ENCODE measurements at regions not wholly inside any gene's neighbourhood (a gene's known extent, or its start where the extent isn't known, plus 50 kb on each side); places are given as distances from the start of the nearest gene placed in this dataset.
"Not testable (repeated sequence)": the region's sequence is repeated elsewhere in the genome, so short reads cannot be mapped to it uniquely, and the experiment has no call there.

DNA sequence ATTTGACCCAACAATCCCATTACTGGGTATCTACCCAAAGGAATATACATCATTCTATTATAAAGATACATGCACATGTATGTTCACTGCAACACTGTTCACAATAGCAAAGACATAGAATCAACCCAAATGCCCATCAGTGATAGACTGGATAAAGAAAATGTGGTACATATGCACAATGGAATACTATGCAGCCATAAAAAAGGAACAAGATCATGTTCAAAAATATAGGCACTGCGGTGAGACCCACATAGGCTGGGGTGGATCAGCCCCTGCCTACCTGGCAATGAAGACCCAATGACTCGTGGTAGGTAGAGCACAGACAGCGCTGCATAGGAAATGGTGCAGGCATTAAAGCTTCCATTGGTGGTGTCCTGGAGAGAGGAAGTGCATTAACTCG, 88.6 kb upstream of the NFIL3 start:
- H3K4me3 ChIP-seq (ENCODE audit: low read depth, low read length); DNase-seq (ENCODE audit: low read depth, low spot score); POLR2A ChIA-PET: not testable (repeated sequence)
- CTCF ChIA-PET, result interaction anchor here (1.0 kb wide), 1 partner anchor 23 kb away, joined by 3 read pairs; no protein-coding TSS in a partner anchor

DNA sequence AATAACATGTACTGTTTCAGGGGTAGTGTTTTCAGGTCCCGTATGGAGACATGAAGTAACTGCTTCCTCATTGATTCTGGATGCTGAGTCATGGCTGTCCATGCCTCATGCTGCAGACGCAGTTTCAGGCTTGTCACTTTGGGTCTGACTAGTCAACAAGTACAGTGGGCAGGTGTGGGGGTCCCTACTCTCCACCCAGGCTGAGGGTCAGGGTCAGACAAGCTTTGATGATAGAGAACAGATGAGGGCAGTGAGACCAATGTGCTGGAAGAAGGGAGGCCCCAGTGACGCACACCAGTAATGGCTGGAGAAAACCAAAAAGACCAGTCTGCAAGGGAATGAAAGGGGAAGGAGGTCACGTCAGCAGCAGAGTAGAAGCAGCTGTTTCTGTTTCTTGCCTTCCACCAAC, 80.0 kb upstream of the NFIL3 start:
- no peak for DNase-seq (ENCODE audit: low read depth, low spot score)
- ChIA-PET POLR2A (no interaction called here), CTCF (interaction anchor here (1.8 kb wide), 1 partner anchor 11 kb away, joined by 5 read pairs; no protein-coding TSS in a partner anchor)
- H3K4me3 ChIP-seq (ENCODE audit: low read depth, low read length), result no peak overlapping the region
- TF ChIP-seq, protein P1, sequence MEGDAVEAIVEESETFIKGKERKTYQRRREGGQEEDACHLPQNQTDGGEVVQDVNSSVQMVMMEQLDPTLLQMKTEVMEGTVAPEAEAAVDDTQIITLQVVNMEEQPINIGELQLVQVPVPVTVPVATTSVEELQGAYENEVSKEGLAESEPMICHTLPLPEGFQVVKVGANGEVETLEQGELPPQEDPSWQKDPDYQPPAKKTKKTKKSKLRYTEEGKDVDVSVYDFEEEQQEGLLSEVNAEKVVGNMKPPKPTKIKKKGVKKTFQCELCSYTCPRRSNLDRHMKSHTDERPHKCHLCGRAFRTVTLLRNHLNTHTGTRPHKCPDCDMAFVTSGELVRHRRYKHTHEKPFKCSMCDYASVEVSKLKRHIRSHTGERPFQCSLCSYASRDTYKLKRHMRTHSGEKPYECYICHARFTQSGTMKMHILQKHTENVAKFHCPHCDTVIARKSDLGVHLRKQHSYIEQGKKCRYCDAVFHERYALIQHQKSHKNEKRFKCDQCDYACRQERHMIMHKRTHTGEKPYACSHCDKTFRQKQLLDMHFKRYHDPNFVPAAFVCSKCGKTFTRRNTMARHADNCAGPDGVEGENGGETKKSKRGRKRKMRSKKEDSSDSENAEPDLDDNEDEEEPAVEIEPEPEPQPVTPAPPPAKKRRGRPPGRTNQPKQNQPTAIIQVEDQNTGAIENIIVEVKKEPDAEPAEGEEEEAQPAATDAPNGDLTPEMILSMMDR (IDR thresholded peaks at IDR 0.05; ENCODE audit: insufficient read depth, low read length, missing control alignments), result no peak

DNA sequence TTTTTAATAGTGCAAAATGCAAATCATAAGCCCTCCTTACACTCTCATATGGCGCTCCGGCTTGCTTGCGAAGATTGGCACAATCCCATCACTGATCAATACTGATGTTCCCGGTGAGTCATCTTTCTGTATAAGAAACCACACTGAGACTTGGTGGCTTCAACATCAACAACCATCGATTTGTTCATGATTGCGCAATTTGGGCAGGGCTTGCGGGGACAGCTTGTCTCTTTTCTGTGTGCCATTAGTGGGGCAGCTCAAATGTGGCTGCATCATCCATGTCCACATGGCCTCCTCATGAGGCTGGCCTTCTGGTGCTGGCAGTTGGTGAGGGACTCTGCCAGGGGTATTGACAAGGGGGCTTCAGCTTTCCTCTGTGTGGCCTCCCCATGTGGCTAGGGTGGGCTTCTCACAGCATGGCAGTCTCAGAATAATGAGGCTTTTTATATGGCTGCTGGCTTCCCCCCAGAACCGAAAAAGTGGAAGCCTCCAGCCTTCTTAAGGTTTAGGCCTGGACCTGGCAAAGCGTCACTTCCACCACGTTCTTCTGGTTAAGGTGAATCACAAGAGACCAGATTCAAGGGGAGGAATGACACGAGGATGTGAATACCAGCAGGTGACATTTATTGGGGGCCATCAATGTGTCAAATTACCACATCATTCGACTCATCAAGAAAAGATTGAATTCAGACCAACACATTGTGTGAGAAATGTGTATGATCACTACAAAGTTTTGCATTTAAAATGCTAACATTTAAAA, 79.5 kb upstream of the NFIL3 start:
- H3K4me3 ChIP-seq (ENCODE audit: low read depth, low read length), result no peak overlapping the region
- POLR2A ChIA-PET, result no interaction called here
- TF ChIP-seq, protein P1 (IDR thresholded peaks at IDR 0.05; ENCODE audit: insufficient read depth, low read length, missing control alignments), result no peak
- no peak for DNase-seq (ENCODE audit: low read depth, low spot score)
- CTCF ChIA-PET, result interaction anchor here (1.0 kb wide), 1 partner anchor 12 kb away, joined by 3 read pairs; no protein-coding TSS in a partner anchor

DNA sequence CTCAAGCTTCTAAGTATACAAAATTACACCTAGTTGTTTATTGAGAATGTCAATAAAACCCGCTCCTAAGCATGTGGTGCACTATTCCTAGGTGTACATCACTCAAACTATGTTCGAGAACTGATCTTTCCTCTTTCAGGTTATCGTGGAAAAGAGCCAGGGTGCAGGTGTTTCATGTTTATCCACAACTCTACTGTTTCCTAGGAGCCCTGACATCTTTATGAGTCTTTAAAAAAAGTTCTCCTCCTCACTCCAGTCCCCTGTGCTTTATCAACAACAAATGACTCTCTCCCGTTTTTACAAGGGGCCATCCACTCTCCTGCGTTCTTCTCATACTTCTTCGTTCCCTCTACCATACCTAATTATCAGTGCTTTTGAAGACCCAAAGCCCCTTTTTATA, 78.8 kb upstream of the NFIL3 start:
- CTCF ChIA-PET, result interaction anchor here (1.0 to 1.2 kb wide), 2 partner anchors 13 to 44 kb away, joined by 3 read pairs; no protein-coding TSS in a partner anchor
- POLR2A ChIA-PET, result no interaction called here
- no peak for DNase-seq (ENCODE audit: low read depth, low spot score)
- TF ChIP-seq, protein P1 (IDR thresholded peaks at IDR 0.05; ENCODE audit: insufficient read depth, low read length, missing control alignments), result no peak
- no peak overlapping the region for H3K4me3 ChIP-seq (ENCODE audit: low read depth, low read length)

DNA sequence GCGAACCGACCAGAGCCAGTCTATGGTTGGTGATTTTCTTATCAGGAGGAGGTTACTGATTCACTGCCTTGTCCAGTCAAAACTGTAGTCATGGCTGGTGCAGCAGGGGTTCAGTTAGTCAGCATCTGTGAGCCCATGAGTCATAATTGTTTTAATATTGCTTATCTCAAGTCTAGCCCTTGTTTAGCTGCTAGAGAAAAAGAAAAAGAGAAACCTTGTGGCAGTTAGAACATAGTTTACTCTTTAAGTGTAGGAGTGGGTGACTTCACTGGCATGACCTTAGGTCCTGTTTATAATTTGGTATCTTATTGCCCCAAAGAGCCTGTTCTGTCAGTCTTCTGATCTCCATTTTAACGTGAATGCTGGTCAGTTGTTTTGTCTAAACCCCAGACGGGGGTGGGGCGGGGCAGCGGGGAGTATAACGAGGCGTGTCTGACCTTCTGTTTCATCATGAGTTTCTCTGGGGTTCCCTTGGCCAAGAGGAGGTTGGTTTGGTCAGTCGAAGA, 76.9 kb upstream of the NFIL3 start:
- DNase-seq (ENCODE audit: low read depth, low spot score), result no peak
- CTCF ChIA-PET, result interaction anchor here (1.4 to 2.3 kb wide), 3 partner anchors 12 to 218 kb away, joined by 3 to 7 read pairs (median 3); no protein-coding TSS in a partner anchor
- TF ChIP-seq, protein P1 (IDR thresholded peaks at IDR 0.05; ENCODE audit: insufficient read depth, low read length, missing control alignments), result no peak

DNA sequence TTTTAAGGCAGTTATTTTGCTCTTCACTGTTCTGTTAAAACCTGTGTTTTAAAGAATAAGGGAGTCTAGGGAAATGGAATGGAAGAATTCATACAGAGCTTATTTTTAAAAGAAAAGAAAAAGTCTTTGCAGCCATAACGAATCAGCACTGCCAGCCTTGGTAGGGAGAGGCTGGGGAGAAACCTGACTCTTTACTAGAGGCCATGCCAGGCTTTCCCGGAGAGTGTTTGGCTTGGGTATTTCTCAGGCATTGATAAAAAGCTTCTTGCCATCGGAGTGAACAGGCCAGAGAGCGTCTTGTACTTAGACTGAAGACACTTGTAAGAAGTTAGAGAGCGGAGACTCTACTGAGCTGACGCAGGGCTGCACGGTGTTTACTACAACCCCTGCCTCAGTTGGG, 72.7 kb upstream of the NFIL3 start:
- ChIA-PET POLR2A (no interaction called here), CTCF (interaction anchor here (1.3 kb wide), 1 partner anchor 19 kb away, joined by 4 read pairs; no protein-coding TSS in a partner anchor)
- no peak for DNase-seq (ENCODE audit: low read depth, low spot score)
- TF ChIP-seq, protein P1 (IDR thresholded peaks at IDR 0.05; ENCODE audit: insufficient read depth, low read length, missing control alignments), result no peak
- no peak overlapping the region for H3K4me3 ChIP-seq (ENCODE audit: low read depth, low read length)

More for the DNA sequence above, 76.9 kb upstream of the NFIL3 start:
- H3K4me3 ChIP-seq (ENCODE audit: low read depth, low read length), result no peak overlapping the region
- POLR2A ChIA-PET, result no interaction called here
